ENCODE measurements at regions not wholly inside any gene's neighbourhood (a gene's known extent, or its start where the extent isn't known, plus 50 kb on each side); places are given as distances from the start of the nearest gene placed in this dataset.
"Not testable (repeated sequence)": the region's sequence is repeated elsewhere in the genome, so short reads cannot be mapped to it uniquely, and the experiment has no call there.

GRCh38 chr13:18297359-18297758 is 884.3 kb downstream of the TUBA3C start:
- TF ChIP-seq CTCF (conservative IDR thresholded peaks at IDR 0.05; ENCODE audit: low read depth in 2 of 2); EZH2 (IDR thresholded peaks at IDR 0.05; ENCODE audit: low read depth, unreplicated experiment); EZH2phosphoT487 (IDR thresholded peaks at IDR 0.05; ENCODE audit: unreplicated experiment); REST (IDR thresholded peaks at IDR 0.05; ENCODE audit: unreplicated experiment); POLR2AphosphoS5 (IDR thresholded peaks at IDR 0.05; ENCODE audit: low read depth); JUNB (IDR thresholded peaks at IDR 0.05; ENCODE audit: unreplicated experiment); CREB1 (CRISPR knock-in tag; IDR thresholded peaks at IDR 0.05; ENCODE audit: low read depth); ZNF331 (CRISPR knock-in tag; IDR thresholded peaks at IDR 0.05; ENCODE audit: low read depth); ZNF114 (CRISPR knock-in tag; IDR thresholded peaks at IDR 0.05); STAT1 (IDR thresholded peaks at IDR 0.05; ENCODE audit: unreplicated experiment): not testable (repeated sequence)
